NCI-H1092 (cell line): ENCODE measurements at regions not wholly inside any gene's neighbourhood (a gene's known extent, or its start where the extent isn't known, plus 50 kb on each side); places are given as distances from the start of the nearest gene placed in this dataset.
A peak's percentile ranks its signal among the peaks of the same experiment; 100 is the strongest.
"Not testable (repeated sequence)": the region's sequence is repeated elsewhere in the genome, so short reads cannot be mapped to it uniquely, and the experiment has no call there.

ENCODE experiments used
- DNase-seq: peaks from one replicate; lab custom pipeline; 2025; lab: John Stamatoyannopoulos, UW

GRCh38 chr9:100813871-100814270 is 214.7 kb upstream of the PLPPR1 start:
- DNase-seq, result no peak

GRCh38 chr9:100819980-100820379 is 208.5 kb upstream of the PLPPR1 start:
- no peak for DNase-seq

- DNase-seq, result not testable (repeated sequence)
Observed at GRCh38 chr9:100833035-100833434, 195.5 kb upstream of the PLPPR1 start.

GRCh38 chr9:100838857-100839256 is 189.7 kb upstream of the PLPPR1 start:
- no peak for DNase-seq

- no peak for DNase-seq
Observed at GRCh38 chr9:100848726-100849125, 179.8 kb upstream of the PLPPR1 start.

GRCh38 chr9:100852088-100852487 is 176.4 kb upstream of the PLPPR1 start:
- no peak for DNase-seq

- DNase-seq, result peak; percentile 7
Observed at GRCh38 chr9:100856238-100856637, 172.3 kb upstream of the PLPPR1 start.

GRCh38 chr9:100865111-100865510 is 163.4 kb upstream of the PLPPR1 start:
- no peak for DNase-seq

- no peak for DNase-seq
Observed at GRCh38 chr9:100865648-100866047, 162.9 kb upstream of the PLPPR1 start.

GRCh38 chr9:100869326-100869725 is 159.2 kb upstream of the PLPPR1 start:
- DNase-seq, result no peak

GRCh38 chr9:100879884-100880283 is 148.6 kb upstream of the PLPPR1 start:
- DNase-seq, result no peak

GRCh38 chr9:100880284-100880683 is 148.2 kb upstream of the PLPPR1 start:
- no peak for DNase-seq

- DNase-seq, result no peak
Observed at GRCh38 chr9:100884518-100884917, 144.0 kb upstream of the PLPPR1 start.

- no peak for DNase-seq
Observed at GRCh38 chr9:100890321-100890720, 138.2 kb upstream of the PLPPR1 start.

GRCh38 chr9:100911273-100911672 is 117.3 kb upstream of the PLPPR1 start:
- peak; percentile 64 for DNase-seq

- DNase-seq, result no peak
Observed at GRCh38 chr9:100913257-100913656, 115.3 kb upstream of the PLPPR1 start.

- DNase-seq, result no peak
Observed at GRCh38 chr9:100914266-100914665, 114.3 kb upstream of the PLPPR1 start.

- DNase-seq, result no peak
Observed at GRCh38 chr9:100919506-100919905, 109.0 kb upstream of the PLPPR1 start.

- no peak for DNase-seq
Observed at GRCh38 chr9:100926366-100926765, 102.2 kb upstream of the PLPPR1 start.

GRCh38 chr9:100927763-100928162 is 100.8 kb upstream of the PLPPR1 start:
- DNase-seq, result no peak

GRCh38 chr9:100933656-100934055 is 94.9 kb upstream of the PLPPR1 start:
- DNase-seq, result no peak

- DNase-seq, result no peak
Observed at GRCh38 chr9:100937382-100937781, 91.1 kb upstream of the PLPPR1 start.

- DNase-seq, result no peak
Observed at GRCh38 chr9:100938507-100938906, 90.0 kb upstream of the PLPPR1 start.

- no peak for DNase-seq
Observed at GRCh38 chr9:100939636-100940035, 88.9 kb upstream of the PLPPR1 start.

- DNase-seq, result no peak
Observed at GRCh38 chr9:100959226-100959625, 69.3 kb upstream of the PLPPR1 start.
